Activated CD8-positive, alpha-beta memory T cell treated with anti-CD3 and anti-CD28 coated beads, Interleukin-2, amount 50 U/mL, for 48 hours (primary cell): ENCODE measurements at regions not wholly inside any gene's neighbourhood (a gene's known extent, or its start where the extent isn't known, plus 50 kb on each side); places are given as distances from the start of the nearest gene placed in this dataset.

Source experiments
- DNase-seq: peaks from one replicate; pipeline ENCODE4 v3.0.0-alpha.2; 2020

- DNase-seq = no peak
Measured at GRCh38 chr20:39421571-39422105, 459.5 kb downstream of the DHX35 start.

GRCh38 chr20:39412091-39412490 is 449.9 kb downstream of the DHX35 start:
- DNase-seq = no peak

GRCh38 chr20:39399463-39399862 is 437.3 kb downstream of the DHX35 start:
- DNase-seq = no peak

GRCh38 chr20:39398656-39399055 is 436.5 kb downstream of the DHX35 start:
- DNase-seq = no peak

GRCh38 chr20:39397646-39398045 is 435.5 kb downstream of the DHX35 start:
- no peak for DNase-seq

GRCh38 chr20:39395478-39396291 is 433.5 kb downstream of the DHX35 start:
- DNase-seq = no peak

GRCh38 chr20:39394461-39394860 is 432.3 kb downstream of the DHX35 start:
- no peak for DNase-seq

GRCh38 chr20:39390186-39390585 is 428.0 kb downstream of the DHX35 start:
- no peak for DNase-seq

- no peak for DNase-seq
Measured at GRCh38 chr20:39381595-39381994, 419.5 kb downstream of the DHX35 start.

GRCh38 chr20:39378776-39379175 is 416.6 kb downstream of the DHX35 start:
- no peak for DNase-seq

GRCh38 chr20:39376788-39377187 is 414.6 kb downstream of the DHX35 start:
- no peak for DNase-seq

GRCh38 chr20:39364320-39364719 is 402.2 kb downstream of the DHX35 start:
- DNase-seq = no peak

- DNase-seq = no peak
Measured at GRCh38 chr20:39359981-39360620, 398.0 kb downstream of the DHX35 start.

- no peak for DNase-seq
Measured at GRCh38 chr20:39358052-39358451, 395.9 kb downstream of the DHX35 start.

- DNase-seq = no peak
Measured at GRCh38 chr20:39356908-39357307, 394.8 kb downstream of the DHX35 start.

GRCh38 chr20:39349240-39349639 is 387.1 kb downstream of the DHX35 start:
- DNase-seq = no peak

- DNase-seq = no peak
Measured at GRCh38 chr20:39347626-39348025, 385.5 kb downstream of the DHX35 start.

- no peak for DNase-seq
Measured at GRCh38 chr20:39342463-39342862, 380.3 kb downstream of the DHX35 start.

GRCh38 chr20:39338469-39339376 is 376.6 kb downstream of the DHX35 start:
- DNase-seq = no peak

GRCh38 chr20:39333211-39333610 is 371.1 kb downstream of the DHX35 start:
- DNase-seq = no peak

GRCh38 chr20:39328347-39328746 is 366.2 kb downstream of the DHX35 start:
- DNase-seq = no peak

- DNase-seq = no peak
Measured at GRCh38 chr20:39326050-39326449, 363.9 kb downstream of the DHX35 start.

GRCh38 chr20:39318911-39319310 is 356.8 kb downstream of the DHX35 start:
- no peak for DNase-seq
